ENCODE measurements at regions not wholly inside any gene's neighbourhood (a gene's known extent, or its start where the extent isn't known, plus 50 kb on each side); places are given as distances from the start of the nearest gene placed in this dataset.
"Not testable (repeated sequence)": the region's sequence is repeated elsewhere in the genome, so short reads cannot be mapped to it uniquely, and the experiment has no call there.

- no peak for DNase-seq (ENCODE audit: low spot score)
- H3K27ac Mint-ChIP-seq: no peak overlapping the region
- intact Hi-C loops (cut with micrococcal nuclease): no loop called here
- H3K9me3 Mint-ChIP-seq: peaks cover 4% of the 10 kb centered on the region
- no peaks in the 10 kb centered on the region for H3K36me3 Mint-ChIP-seq (ENCODE audit: low read depth)
- H3K4me3 Mint-ChIP-seq: no peak overlapping the region
- H3K27me3 Mint-ChIP-seq (ENCODE audit: insufficient read depth): no peaks in the 10 kb centered on the region
- H3K4me1 Mint-ChIP-seq (ENCODE audit: low read depth): no peaks in the 10 kb centered on the region
These were observed 866.4 kb upstream of the C9orf72 start for GRCh38 chr9:28439688-28440087.

DNA sequence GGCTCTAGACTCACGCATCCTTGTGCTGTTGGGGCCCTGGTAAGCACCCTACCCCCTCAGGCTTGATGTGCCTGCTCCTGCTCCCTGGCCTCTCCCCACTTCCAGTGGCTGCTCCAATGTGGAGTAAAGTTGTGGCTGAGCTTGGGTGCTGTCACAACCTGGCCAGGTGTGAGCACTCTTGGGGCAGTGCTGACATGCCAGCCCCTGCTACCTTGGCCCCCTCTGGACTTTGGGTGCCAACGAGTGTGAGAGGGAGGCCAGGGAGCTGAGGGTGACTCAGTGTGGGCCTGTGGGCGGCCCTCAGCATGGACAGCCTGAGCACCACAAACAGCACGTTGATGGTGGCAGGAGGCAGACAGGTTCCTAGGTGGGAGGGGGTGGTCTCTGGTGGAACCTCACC is 870.2 kb upstream of the C9orf72 start:
- no peak overlapping the region for H3K27ac Mint-ChIP-seq
- H3K36me3 Mint-ChIP-seq (ENCODE audit: low read depth): no peaks in the 10 kb centered on the region
- peaks cover 1% of the 10 kb centered on the region for H3K9me3 Mint-ChIP-seq
- no peak for DNase-seq (ENCODE audit: low spot score)
- no peaks in the 10 kb centered on the region for H3K27me3 Mint-ChIP-seq (ENCODE audit: insufficient read depth)
- intact Hi-C loops (cut with micrococcal nuclease): no loop called here
- no peaks in the 10 kb centered on the region for H3K4me1 Mint-ChIP-seq (ENCODE audit: low read depth)
- no peak overlapping the region for H3K4me3 Mint-ChIP-seq

DNA sequence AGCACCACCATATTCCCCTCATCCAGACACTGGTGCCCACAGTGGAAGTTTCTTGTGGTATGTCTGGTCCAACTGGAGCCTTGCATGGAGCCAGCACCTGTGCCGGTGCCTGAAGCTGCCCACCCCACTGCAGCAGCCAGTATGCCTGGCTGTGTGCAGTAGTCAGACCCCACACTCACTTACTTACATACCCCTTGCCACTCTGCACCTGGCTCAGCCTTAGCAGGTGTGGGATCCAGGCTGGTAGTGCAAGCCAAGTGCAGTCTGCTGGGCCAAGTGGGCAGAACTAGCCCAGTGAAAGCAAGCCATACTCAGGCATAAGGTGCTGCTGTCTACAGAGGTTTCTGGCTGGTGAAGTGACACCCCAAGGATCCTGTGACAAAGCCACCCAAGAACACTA is 871.4 kb upstream of the C9orf72 start:
- intact Hi-C loops (cut with micrococcal nuclease): no loop called here
- Mint-ChIP-seq H3K4me1 (ENCODE audit: low read depth) (no peaks in the 10 kb centered on the region), H3K27ac (no peak overlapping the region), H3K9me3 (peaks cover 3% of the 10 kb centered on the region), H3K27me3 (ENCODE audit: insufficient read depth) (no peaks in the 10 kb centered on the region), H3K36me3 (ENCODE audit: low read depth) (no peaks in the 10 kb centered on the region), H3K4me3 (no peak overlapping the region)
- no peak for DNase-seq (ENCODE audit: low spot score)

GRCh38 chr9:28445211-28445610 is 871.9 kb upstream of the C9orf72 start:
- Mint-ChIP-seq H3K36me3 (ENCODE audit: low read depth) (no peaks in the 10 kb centered on the region), H3K4me3 (no peak overlapping the region), H3K9me3 (peaks cover 3% of the 10 kb centered on the region), H3K4me1 (ENCODE audit: low read depth) (no peaks in the 10 kb centered on the region), H3K27ac (no peak overlapping the region), H3K27me3 (ENCODE audit: insufficient read depth) (no peaks in the 10 kb centered on the region)
- no peak for DNase-seq (ENCODE audit: low spot score)
- intact Hi-C loops (cut with micrococcal nuclease): no loop called here

GRCh38 chr9:28453918-28454317 is 880.6 kb upstream of the C9orf72 start:
- no peak overlapping the region for H3K27ac Mint-ChIP-seq
- intact Hi-C loops (cut with micrococcal nuclease): no loop called here
- no peaks in the 10 kb centered on the region for H3K27me3 Mint-ChIP-seq (ENCODE audit: insufficient read depth)
- no peak for DNase-seq (ENCODE audit: low spot score)
- no peak overlapping the region for H3K4me3 Mint-ChIP-seq
- H3K4me1 Mint-ChIP-seq (ENCODE audit: low read depth): no peaks in the 10 kb centered on the region
- H3K36me3 Mint-ChIP-seq (ENCODE audit: low read depth): no peaks in the 10 kb centered on the region
- no peaks in the 10 kb centered on the region for H3K9me3 Mint-ChIP-seq

DNA sequence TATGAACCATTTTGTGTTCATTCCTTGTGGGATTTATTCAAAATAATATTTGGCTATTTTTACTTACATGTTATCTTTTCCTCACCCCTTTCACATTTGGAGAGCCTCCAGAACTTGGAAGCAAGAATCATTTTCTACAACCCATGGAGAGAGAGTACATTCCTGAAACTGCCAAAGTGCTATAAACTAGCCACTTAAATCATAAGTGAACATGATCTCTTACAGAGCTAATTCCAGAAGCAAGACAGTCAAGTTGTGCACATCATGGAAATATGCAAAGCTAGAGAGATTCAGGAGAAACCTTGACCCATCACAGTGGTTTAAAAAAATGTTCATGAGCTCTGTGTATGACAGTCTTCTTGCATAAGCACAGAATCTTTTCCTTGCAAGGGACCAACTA is 883.6 kb upstream of the C9orf72 start:
- H3K9me3 Mint-ChIP-seq: no peaks in the 10 kb centered on the region
- intact Hi-C loops (cut with micrococcal nuclease): no loop called here
- no peak overlapping the region for H3K4me3 Mint-ChIP-seq
- no peaks in the 10 kb centered on the region for H3K36me3 Mint-ChIP-seq (ENCODE audit: low read depth)
- DNase-seq (ENCODE audit: low spot score): no peak
- no peaks in the 10 kb centered on the region for H3K4me1 Mint-ChIP-seq (ENCODE audit: low read depth)
- H3K27me3 Mint-ChIP-seq (ENCODE audit: insufficient read depth): no peaks in the 10 kb centered on the region
- no peak overlapping the region for H3K27ac Mint-ChIP-seq

- intact Hi-C loops (cut with micrococcal nuclease): no loop called here
These were observed 891.4 kb upstream of the C9orf72 start for GRCh38 chr9:28464481-28465216.

GRCh38 chr9:28471261-28471660 is 898.0 kb upstream of the C9orf72 start:
- intact Hi-C loops (cut with micrococcal nuclease): loop anchor here (10.0 kb wide), 1 partner anchor 56 kb away; no protein-coding TSS in a partner anchor
- DNase-seq (ENCODE audit: low spot score): no peak
- Mint-ChIP-seq H3K27me3 (ENCODE audit: insufficient read depth) (no peaks in the 10 kb centered on the region), H3K27ac (no peak overlapping the region), H3K9me3 (no peaks in the 10 kb centered on the region), H3K36me3 (ENCODE audit: low read depth) (no peaks in the 10 kb centered on the region), H3K4me1 (ENCODE audit: low read depth) (no peaks in the 10 kb centered on the region), H3K4me3 (no peak overlapping the region)

More at GRCh38 chr9:28464481-28465216, 891.4 kb upstream of the C9orf72 start:
- Mint-ChIP-seq H3K27me3 (ENCODE audit: insufficient read depth) (no peaks in the 10 kb centered on the region), H3K4me1 (ENCODE audit: low read depth) (no peaks in the 10 kb centered on the region), H3K9me3 (peaks cover 13% of the 10 kb centered on the region), H3K27ac (no peak overlapping the region), H3K4me3 (no peak overlapping the region), H3K36me3 (ENCODE audit: low read depth) (no peaks in the 10 kb centered on the region)
- DNase-seq (ENCODE audit: low spot score): no peak

DNA sequence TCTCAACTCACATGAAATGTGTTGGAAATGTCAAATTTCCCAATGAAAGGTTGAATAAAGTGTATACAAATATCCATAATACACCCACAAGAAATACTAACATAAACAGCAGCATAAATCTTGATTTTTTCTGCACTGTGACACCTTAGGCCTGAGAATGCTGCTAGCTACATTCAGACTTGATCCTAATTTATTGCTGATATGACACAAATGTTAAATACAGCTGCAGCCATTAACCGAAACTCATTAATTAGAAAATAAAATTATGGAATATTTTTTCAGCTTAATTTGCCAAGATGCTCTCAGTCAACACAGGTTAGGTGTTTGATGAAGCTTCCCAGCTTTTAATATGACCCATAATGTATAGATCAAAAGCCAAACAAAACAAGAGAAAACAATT is 914.3 kb upstream of the C9orf72 start:
- Mint-ChIP-seq H3K27me3 (ENCODE audit: insufficient read depth) (no peaks in the 10 kb centered on the region), H3K4me3 (no peak overlapping the region), H3K9me3 (no peaks in the 10 kb centered on the region), H3K4me1 (ENCODE audit: low read depth) (no peaks in the 10 kb centered on the region), H3K36me3 (ENCODE audit: low read depth) (no peaks in the 10 kb centered on the region), H3K27ac (no peak overlapping the region)
- intact Hi-C loops (cut with micrococcal nuclease): loop anchor here (10.0 kb wide), 1 partner anchor 57 kb away; no protein-coding TSS in a partner anchor
- DNase-seq (ENCODE audit: low spot score): no peak

DNA sequence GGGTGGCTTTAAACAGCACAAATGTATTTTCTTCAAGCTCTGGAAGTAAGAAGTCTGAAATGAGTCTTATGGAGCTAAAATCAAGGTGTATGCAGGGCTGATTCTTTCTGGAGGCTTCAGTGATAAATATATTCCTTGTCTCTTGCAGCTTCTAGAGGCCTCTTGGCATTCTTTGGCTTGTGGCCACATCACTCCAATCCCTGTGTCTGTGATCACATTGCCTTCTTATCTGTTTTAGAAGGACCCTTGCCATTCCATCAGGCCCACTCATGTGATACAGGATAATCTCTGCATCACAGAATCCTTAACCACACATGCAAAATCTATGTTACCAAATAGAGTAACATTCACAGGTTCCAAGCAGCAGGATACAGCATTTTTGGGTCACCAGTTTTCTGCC is 917.8 kb upstream of the C9orf72 start:
- Mint-ChIP-seq H3K9me3 (peaks cover 8% of the 10 kb centered on the region), H3K4me3 (no peak overlapping the region), H3K27me3 (ENCODE audit: insufficient read depth) (no peaks in the 10 kb centered on the region), H3K36me3 (ENCODE audit: low read depth) (no peaks in the 10 kb centered on the region), H3K27ac (no peak overlapping the region), H3K4me1 (ENCODE audit: low read depth) (no peaks in the 10 kb centered on the region)
- intact Hi-C loops (cut with micrococcal nuclease): no loop called here
- no peak for DNase-seq (ENCODE audit: low spot score)

DNA sequence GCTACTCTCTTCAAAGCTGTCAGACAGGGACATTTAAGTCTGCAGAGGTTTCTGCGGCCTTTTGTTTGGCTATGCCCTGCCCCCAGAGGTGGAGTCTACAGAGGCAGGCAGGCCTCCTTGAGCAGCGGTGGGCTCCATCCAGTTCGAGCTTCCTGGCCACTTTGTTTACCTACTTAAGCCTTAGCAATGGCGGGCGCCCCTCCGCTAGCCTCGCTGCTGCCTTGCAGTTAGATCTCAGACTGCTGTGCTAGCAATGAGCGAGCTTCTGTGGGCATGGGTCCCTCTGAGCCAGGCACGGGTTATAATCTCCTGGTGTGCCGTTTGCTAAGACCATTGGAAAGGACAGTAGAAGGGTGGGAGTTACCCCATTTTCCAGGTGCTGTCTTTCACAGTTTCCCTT is 924.9 kb upstream of the C9orf72 start:
- H3K9me3 Mint-ChIP-seq: peaks cover 13% of the 10 kb centered on the region
- H3K4me1 Mint-ChIP-seq (ENCODE audit: low read depth); H3K4me3 Mint-ChIP-seq; H3K36me3 Mint-ChIP-seq (ENCODE audit: low read depth); intact Hi-C loops (cut with micrococcal nuclease); H3K27ac Mint-ChIP-seq; H3K27me3 Mint-ChIP-seq (ENCODE audit: insufficient read depth); DNase-seq (ENCODE audit: low spot score): not testable (repeated sequence)

GRCh38 chr9:28502189-28502588 is 928.9 kb upstream of the C9orf72 start:
- no peak overlapping the region for H3K4me3 Mint-ChIP-seq
- H3K4me1 Mint-ChIP-seq (ENCODE audit: low read depth): no peaks in the 10 kb centered on the region

GRCh38 chr9:28502741-28503140 is 929.5 kb upstream of the C9orf72 start:
- no peaks in the 10 kb centered on the region for H3K36me3 Mint-ChIP-seq (ENCODE audit: low read depth)
- H3K4me1 Mint-ChIP-seq (ENCODE audit: low read depth): no peaks in the 10 kb centered on the region
- intact Hi-C loops (cut with micrococcal nuclease): no loop called here
- no peaks in the 10 kb centered on the region for H3K27me3 Mint-ChIP-seq (ENCODE audit: insufficient read depth)
- no peak overlapping the region for H3K27ac Mint-ChIP-seq
- H3K9me3 Mint-ChIP-seq: no peaks in the 10 kb centered on the region
- H3K4me3 Mint-ChIP-seq: no peak overlapping the region
- DNase-seq (ENCODE audit: low spot score): no peak

More at GRCh38 chr9:28502189-28502588, 928.9 kb upstream of the C9orf72 start:
- Mint-ChIP-seq H3K27me3 (ENCODE audit: insufficient read depth) (no peaks in the 10 kb centered on the region), H3K27ac (no peak overlapping the region), H3K36me3 (ENCODE audit: low read depth) (no peaks in the 10 kb centered on the region), H3K9me3 (peaks cover 2% of the 10 kb centered on the region)
- intact Hi-C loops (cut with micrococcal nuclease): no loop called here
- DNase-seq (ENCODE audit: low spot score): no peak

GRCh38 chr9:28503573-28503972 is 930.3 kb upstream of the C9orf72 start:
- H3K27ac Mint-ChIP-seq: no peak overlapping the region
- no peaks in the 10 kb centered on the region for H3K36me3 Mint-ChIP-seq (ENCODE audit: low read depth)
- H3K4me3 Mint-ChIP-seq: no peak overlapping the region
- H3K27me3 Mint-ChIP-seq (ENCODE audit: insufficient read depth): no peaks in the 10 kb centered on the region
- H3K9me3 Mint-ChIP-seq: no peaks in the 10 kb centered on the region
- intact Hi-C loops (cut with micrococcal nuclease): no loop called here
- no peaks in the 10 kb centered on the region for H3K4me1 Mint-ChIP-seq (ENCODE audit: low read depth)
- no peak for DNase-seq (ENCODE audit: low spot score)
